Cardiac septum (tissue), 1 donor: ENCODE measurements at regions not wholly inside any gene's neighbourhood (a gene's known extent, or its start where the extent isn't known, plus 50 kb on each side); places are given as distances from the start of the nearest gene placed in this dataset.
"Not testable (repeated sequence)": the region's sequence is repeated elsewhere in the genome, so short reads cannot be mapped to it uniquely, and the experiment has no call there.

Experiments
- DNase-seq: peaks from one replicate; pipeline ENCODE4 v3.0.0-alpha.2; 2020; ENCODE audit warnings: low spot score
- intact Hi-C: fragments of 100-400 bp; cut with DNase I; formaldehyde crosslinking; loops from one replicate; pipeline ENCODE4 v1.14.0; 2022
- donor health status: DM: no; HTN: no; CAD: no.

GRCh38 chr2:85969367-85969766 lies 80.6 kb upstream of the ST3GAL5 start:
- intact Hi-C loops, DNase-seq: not testable (repeated sequence)

GRCh38 chr2:85965770-85966169 lies 77.0 kb upstream of the ST3GAL5 start:
- DNase-seq, intact Hi-C loops: not testable (repeated sequence)

GRCh38 chr2:85963747-85964418 lies 75.1 kb upstream of the ST3GAL5 start:
- intact Hi-C loops, result loop anchor here (5.0 kb wide), 1 partner anchor 33 kb away; no protein-coding TSS in a partner anchor
- DNase-seq, result not testable (repeated sequence)

- no peak for DNase-seq
- intact Hi-C loops, result loop anchor here (5.0 kb wide), 1 partner anchor 34 kb away; no protein-coding TSS in a partner anchor
Measured at GRCh38 chr2:85963068-85963467, 74.3 kb upstream of the ST3GAL5 start.

GRCh38 chr2:85961754-85962153 lies 73.0 kb upstream of the ST3GAL5 start:
- intact Hi-C loops, result loop anchor here (5.0 kb wide), 1 partner anchor 36 kb away; no protein-coding TSS in a partner anchor
- DNase-seq, result no peak

- intact Hi-C loops, result loop anchor here (5.0 kb wide), 1 partner anchor 36 kb away; no protein-coding TSS in a partner anchor
- DNase-seq, result no peak
Measured at GRCh38 chr2:85961053-85961452, 72.3 kb upstream of the ST3GAL5 start.

GRCh38 chr2:85959826-85960225 lies 71.0 kb upstream of the ST3GAL5 start:
- DNase-seq, result no peak
- intact Hi-C loops, result loop anchor here (5.0 kb wide), 1 partner anchor 37 kb away; no protein-coding TSS in a partner anchor

- intact Hi-C loops, result no loop called here
- DNase-seq, result no peak
Measured at GRCh38 chr2:85959185-85959584, 70.4 kb upstream of the ST3GAL5 start.

- no peak for DNase-seq
Measured at GRCh38 chr2:85958731-85959130, 69.9 kb upstream of the ST3GAL5 start.

GRCh38 chr2:85957256-85957655 lies 68.5 kb upstream of the ST3GAL5 start:
- intact Hi-C loops, result no loop called here
- DNase-seq, result no peak

More at GRCh38 chr2:85958731-85959130, 69.9 kb upstream of the ST3GAL5 start:
- intact Hi-C loops, result no loop called here

- intact Hi-C loops, result no loop called here
- no peak for DNase-seq
Measured at GRCh38 chr2:85956646-85957039, 67.9 kb upstream of the ST3GAL5 start.

- intact Hi-C loops, result no loop called here
- DNase-seq, result no peak
Measured at GRCh38 chr2:85954590-85955458, 66.0 kb upstream of the ST3GAL5 start.

- intact Hi-C loops, result no loop called here
- no peak for DNase-seq
Measured at GRCh38 chr2:85954192-85954589, 65.4 kb upstream of the ST3GAL5 start.

- no peak for DNase-seq
- intact Hi-C loops, result no loop called here
Measured at GRCh38 chr2:85953476-85953875, 64.7 kb upstream of the ST3GAL5 start.

GRCh38 chr2:85952196-85952734 lies 63.5 kb upstream of the ST3GAL5 start:
- intact Hi-C loops, result no loop called here

GRCh38 chr2:85951351-85952067 lies 62.7 kb upstream of the ST3GAL5 start:
- DNase-seq, result no peak
- intact Hi-C loops, result no loop called here

More at GRCh38 chr2:85952196-85952734, 63.5 kb upstream of the ST3GAL5 start:
- no peak for DNase-seq

- intact Hi-C loops, result no loop called here
- no peak for DNase-seq
Measured at GRCh38 chr2:85950743-85951142, 62.0 kb upstream of the ST3GAL5 start.

GRCh38 chr2:85949280-85949679 lies 60.5 kb upstream of the ST3GAL5 start:
- DNase-seq, result no peak
- intact Hi-C loops, result no loop called here

- DNase-seq, result no peak
- intact Hi-C loops, result no loop called here
Measured at GRCh38 chr2:85947593-85947992, 58.8 kb upstream of the ST3GAL5 start.

GRCh38 chr2:85945586-85945985 lies 56.8 kb upstream of the ST3GAL5 start:
- intact Hi-C loops, result no loop called here
- DNase-seq, result no peak
